ENCODE measurements at regions not wholly inside any gene's neighbourhood (a gene's known extent, or its start where the extent isn't known, plus 50 kb on each side); places are given as distances from the start of the nearest gene placed in this dataset.

GRCh38 chr2:217612211-217612610 lies 390.6 kb downstream of the TNS1 start:
- Histone ChIP-seq H3K4me2 (ENCODE audit: control insufficient read depth, insufficient read depth) (no peak overlapping the region), H3K27me3 (replicated peaks in 1 of 2; ENCODE audit: control insufficient read depth in 2 of 2, insufficient read depth in 2 of 2, low read length in 1 of 2) (no peaks in the 10 kb centered on the region; a peak in 2 of 4 replicates), H3K79me2 (ENCODE audit: control insufficient read depth, insufficient read depth, low read length) (no peaks in the 10 kb centered on the region), H3K4me3 (no peak overlapping the region), H3K9ac (ENCODE audit: control insufficient read depth, insufficient read depth, low read length) (no peak overlapping the region), H3K36me3 (ENCODE audit: control insufficient read depth in 2 of 2, insufficient read depth in 2 of 2, low read length in 1 of 2) (no peaks in the 10 kb centered on the region), H4K20me1 (ENCODE audit: control insufficient read depth, insufficient read depth) (no peaks in the 10 kb centered on the region), H3K4me1 (ENCODE audit: control insufficient read depth, insufficient read depth, low read length) (peaks cover 13% of the 10 kb centered on the region), H3K27ac (ENCODE audit: control insufficient read depth, insufficient read depth) (no peak overlapping the region), H2AFZ (ENCODE audit: control insufficient read depth, low read depth, low read length) (no peak overlapping the region), H3K9me3 (replicated peaks; ENCODE audit: control insufficient read depth, insufficient read depth, low read length) (no peaks in the 10 kb centered on the region)
- CTCF ChIA-PET, result no interaction called here
- ATAC-seq (no peak), FAIRE-seq (no peak), DNase-seq (ENCODE audit: low read depth, low spot score) (no peak)
- intact Hi-C loops (cut with micrococcal nuclease; ENCODE audit: unreplicated experiment) (no loop called here), in situ Hi-C loops (cut with MboI) (no loop called here)
- SMC1A ChIA-PET (ENCODE audit: uncharacterized antibody, unreplicated experiment), result interaction anchor here (1.9 kb wide), 1 partner anchor 38 kb away, joined by 4 read pairs; no protein-coding TSS in a partner anchor
- RAD21 ChIA-PET (ENCODE audit: unreplicated experiment), result no interaction called here
- no peak for TF ChIP-seq MXI1 (IDR thresholded peaks at IDR 0.05; ENCODE audit: low read depth, low read length)
- no peak for TF ChIP-seq CREB1 (IDR thresholded peaks at IDR 0.05; ENCODE audit: low read depth)
- POLR2A ChIA-PET, result no interaction called here
- 58% methylated on average over 3 of the region's 3 CpGs for WGBS (ENCODE audit: insufficient coverage, insufficient replicate concordance, low lambda C conversion rate, missing lambda C conversion rate)
- no TSS peak for BruUV-seq (replicated peaks)

GRCh38 chr2:217611626-217612127 lies 391.1 kb downstream of the TNS1 start:
- Histone ChIP-seq H3K4me2 (ENCODE audit: control insufficient read depth, insufficient read depth) (no peak overlapping the region), H3K27me3 (replicated peaks in 1 of 2; ENCODE audit: control insufficient read depth in 2 of 2, insufficient read depth in 2 of 2, low read length in 1 of 2) (no peaks in the 10 kb centered on the region; a peak in 2 of 4 replicates), H3K4me3 (no peak overlapping the region), H3K9ac (ENCODE audit: control insufficient read depth, insufficient read depth, low read length) (no peak overlapping the region), H3K9me3 (replicated peaks; ENCODE audit: control insufficient read depth, insufficient read depth, low read length) (no peaks in the 10 kb centered on the region), H3K36me3 (ENCODE audit: control insufficient read depth in 2 of 2, insufficient read depth in 2 of 2, low read length in 1 of 2) (no peaks in the 10 kb centered on the region), H2AFZ (ENCODE audit: control insufficient read depth, low read depth, low read length) (no peak overlapping the region), H3K4me1 (ENCODE audit: control insufficient read depth, insufficient read depth, low read length) (peaks cover 13% of the 10 kb centered on the region), H4K20me1 (ENCODE audit: control insufficient read depth, insufficient read depth) (no peaks in the 10 kb centered on the region), H3K79me2 (ENCODE audit: control insufficient read depth, insufficient read depth, low read length) (no peaks in the 10 kb centered on the region), H3K27ac (ENCODE audit: control insufficient read depth, insufficient read depth) (no peak overlapping the region)
- BruUV-seq (replicated peaks), result no TSS peak
- no peak for FAIRE-seq
- TF ChIP-seq USF1 (IDR thresholded peaks at IDR 0.05; ENCODE audit: borderline replicate concordance, extremely low read length, insufficient read depth, low read depth, low read length) (no peak), POLR2AphosphoS2 (IDR thresholded peaks at IDR 0.05; ENCODE audit: low read depth, low read length) (no peak), PAX8 (IDR thresholded peaks at IDR 0.05) (no peak), IRF5 (IDR thresholded peaks at IDR 0.05; ENCODE audit: borderline replicate concordance) (no peak), NFYB (IDR thresholded peaks at IDR 0.05; ENCODE audit: insufficient read depth, low read depth, low read length) (no peak), SREBF1 (IDR thresholded peaks at IDR 0.05; ENCODE audit: low read length) (no peak), FOXM1 (IDR thresholded peaks at IDR 0.05; ENCODE audit: low read depth, low read length) (no peak), MEF2B (IDR thresholded peaks at IDR 0.05; ENCODE audit: partially characterized antibody, poor library complexity, severe bottlenecking) (no peak), CREM (IDR thresholded peaks at IDR 0.05; ENCODE audit: low read depth) (no peak)
- SMC1A ChIA-PET (ENCODE audit: uncharacterized antibody, unreplicated experiment), result interaction anchor here (1.9 kb wide), 1 partner anchor 39 kb away, joined by 4 read pairs; no protein-coding TSS in a partner anchor
- CTCF ChIA-PET, result no interaction called here
- 92% methylated on average over 5 of the region's 5 CpGs for WGBS (ENCODE audit: insufficient coverage, insufficient replicate concordance, low lambda C conversion rate, missing lambda C conversion rate)
- in situ Hi-C loops (cut with MboI), result no loop called here
- no peak for DNase-seq (ENCODE audit: low read depth, low spot score)
- POLR2A ChIA-PET, result no interaction called here
- RAD21 ChIA-PET (ENCODE audit: unreplicated experiment), result no interaction called here
- intact Hi-C loops (cut with micrococcal nuclease; ENCODE audit: unreplicated experiment), result no loop called here
- ATAC-seq, result no peak

All from GM12878 (cell line).